Vagina (tissue), 2 donors: ENCODE measurements at regions not wholly inside any gene's neighbourhood (a gene's known extent, or its start where the extent isn't known, plus 50 kb on each side); places are given as distances from the start of the nearest gene placed in this dataset.
"Not testable (repeated sequence)": the region's sequence is repeated elsewhere in the genome, so short reads cannot be mapped to it uniquely, and the experiment has no call there.

ENCODE experiments used
- POLR2A ChIP-seq, 2 donors: fragments of 450-650 bp; IDR thresholded peaks; one replicate each; pipeline ENCODE4 v1.6.1; 2017; ENCODE audit warnings: antibody characterized with exemption in 2 of 2, mild to moderate bottlenecking in 2 of 2, moderate library complexity in 2 of 2
- POLR2AphosphoS5 ChIP-seq, 2 donors: sonication (generic); formaldehyde crosslinking; IDR thresholded peaks; one replicate each; pipeline ENCODE4 v1.9.0; 2017; ENCODE audit warnings: antibody characterized with exemption in 2 of 2, mild to moderate bottlenecking in 2 of 2, low read depth in 1 of 2; ENCODE audit not compliant: insufficient read depth in 1 of 2
- TF ChIP-seq, protein P1 (sequence below), 3 experiments: fragments of 450-650 bp in 2 of 3; fragments of 200-600 bp in 1 of 3; sonication (generic) in 1 of 3; IDR thresholded peaks; one replicate each; pipeline ENCODE4 v1.5.1; 2017 to 2019; ENCODE audit warnings: antibody characterized with exemption in 3 of 3, mild to moderate bottlenecking in 2 of 3, moderate library complexity in 2 of 3

DNA sequence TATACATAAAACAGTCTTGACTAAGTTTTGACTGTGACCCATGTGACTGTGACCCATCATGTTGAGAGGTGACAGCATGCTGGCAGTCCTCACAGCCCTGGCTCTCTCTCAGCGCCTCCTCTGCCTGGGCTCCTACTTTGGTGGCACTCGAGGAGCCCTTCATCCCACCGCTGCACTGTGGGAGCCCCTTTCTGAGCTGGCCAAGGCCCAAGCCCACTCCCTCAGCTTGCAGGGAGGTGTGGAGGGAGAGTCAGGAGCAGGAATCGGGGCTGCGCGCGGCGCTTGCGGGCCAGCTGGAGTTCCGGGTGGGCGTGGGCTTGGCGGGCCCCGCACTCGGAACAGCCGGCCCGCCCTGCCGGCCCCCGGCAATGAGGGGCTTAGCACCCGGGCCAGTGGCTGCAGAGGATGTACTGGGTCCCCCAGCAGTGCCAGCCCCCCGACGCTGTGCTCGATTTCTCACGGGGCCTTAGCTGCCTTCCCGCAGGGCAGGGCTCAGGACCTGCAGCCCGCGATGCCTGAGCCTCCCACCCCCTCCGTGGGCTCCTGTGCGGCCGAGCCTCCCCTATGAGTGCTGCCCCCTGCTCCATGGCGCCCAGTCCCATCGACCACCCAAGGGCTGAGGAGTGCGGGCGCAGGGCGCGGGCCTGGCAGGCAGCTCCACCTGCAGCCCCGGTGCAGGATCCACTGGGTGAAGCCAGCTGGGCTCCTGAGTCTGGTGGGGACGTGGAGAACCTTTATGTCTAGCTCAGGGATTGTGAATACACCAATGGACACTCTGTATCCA, 955.9 kb upstream of the FAT3 start:
- TF ChIP-seq, protein P1, sequence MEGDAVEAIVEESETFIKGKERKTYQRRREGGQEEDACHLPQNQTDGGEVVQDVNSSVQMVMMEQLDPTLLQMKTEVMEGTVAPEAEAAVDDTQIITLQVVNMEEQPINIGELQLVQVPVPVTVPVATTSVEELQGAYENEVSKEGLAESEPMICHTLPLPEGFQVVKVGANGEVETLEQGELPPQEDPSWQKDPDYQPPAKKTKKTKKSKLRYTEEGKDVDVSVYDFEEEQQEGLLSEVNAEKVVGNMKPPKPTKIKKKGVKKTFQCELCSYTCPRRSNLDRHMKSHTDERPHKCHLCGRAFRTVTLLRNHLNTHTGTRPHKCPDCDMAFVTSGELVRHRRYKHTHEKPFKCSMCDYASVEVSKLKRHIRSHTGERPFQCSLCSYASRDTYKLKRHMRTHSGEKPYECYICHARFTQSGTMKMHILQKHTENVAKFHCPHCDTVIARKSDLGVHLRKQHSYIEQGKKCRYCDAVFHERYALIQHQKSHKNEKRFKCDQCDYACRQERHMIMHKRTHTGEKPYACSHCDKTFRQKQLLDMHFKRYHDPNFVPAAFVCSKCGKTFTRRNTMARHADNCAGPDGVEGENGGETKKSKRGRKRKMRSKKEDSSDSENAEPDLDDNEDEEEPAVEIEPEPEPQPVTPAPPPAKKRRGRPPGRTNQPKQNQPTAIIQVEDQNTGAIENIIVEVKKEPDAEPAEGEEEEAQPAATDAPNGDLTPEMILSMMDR (IDR thresholded peaks at IDR 0.05): not testable (repeated sequence)
- not testable (repeated sequence) for TF ChIP-seq POLR2A (IDR thresholded peaks at IDR 0.05); POLR2AphosphoS5 (IDR thresholded peaks at IDR 0.05; ENCODE audit: insufficient read depth in 1 of 2, low read depth in 1 of 2)
